PC-9 (cell line): ENCODE measurements at regions not wholly inside any gene's neighbourhood (a gene's known extent, or its start where the extent isn't known, plus 50 kb on each side); places are given as distances from the start of the nearest gene placed in this dataset.

Experiments
- BruUV-seq: library from RNA; stranded (reverse); fragments of 400-500 nt; replicated peaks from 2 replicates; lab custom pipeline; 2021; lab: Mats Ljungman, UMichigan
- CTCF ChIA-PET: fragments of 300-600 bp; sonication (Branson Sonifier 250); formaldehyde crosslinking; loops from one replicate; lab custom pipeline; 2022; ENCODE audit warnings: antibody characterized with exemption; lab: Charles Lee
- POLR2A ChIA-PET: fragments of 300-600 bp; sonication (Branson Sonifier 250); formaldehyde crosslinking; loops from one replicate; lab custom pipeline; 2022; ENCODE audit warnings: antibody characterized with exemption; ENCODE audit not compliant: unreplicated experiment; lab: Charles Lee
- DNase-seq, 2 experiments: peaks; one replicate each; pipeline versions ENCODE4 v3.0.0 to v3.0.0-alpha.2; 2015 to 2022; ENCODE audit warnings: mixed read lengths in 1 of 2
- H2AFZ ChIP-seq: fragments of 200-600 bp; sonication (generic); 2 replicates; pipeline ENCODE4 v1.8.1; 2017; ENCODE audit warnings: antibody characterized with exemption
- H3F3A ChIP-seq: fragments of 200-600 bp; sonication (generic); 2 replicates; pipeline ENCODE4 v1.8.1; 2017; ENCODE audit warnings: antibody characterized with exemption, mild to moderate bottlenecking, low read depth; ENCODE audit not compliant: insufficient read depth
- H3K27ac ChIP-seq: fragments of 200-600 bp; sonication (generic); 2 replicates; pipeline ENCODE4 v1.6.1; 2016; ENCODE audit warnings: mixed run types
- H3K27me3 ChIP-seq: fragments of 200-600 bp; sonication (generic); 2 replicates; pipeline ENCODE4 v1.6.1; 2016; ENCODE audit warnings: low read depth, mixed run types; ENCODE audit not compliant: insufficient read depth
- H3K36me3 ChIP-seq: fragments of 200-600 bp; sonication (generic); 2 replicates; pipeline ENCODE4 v1.6.1; 2016; ENCODE audit warnings: low read depth, mixed run types
- H3K4me1 ChIP-seq: fragments of 200-600 bp; sonication (generic); replicated peaks from 2 replicates; pipeline ENCODE4 v1.6.1; 2016; ENCODE audit warnings: mixed run types; ENCODE audit not compliant: insufficient read depth
- H3K4me2 ChIP-seq: fragments of 200-600 bp; sonication (generic); 2 replicates; pipeline ENCODE4 v1.6.1; 2017; ENCODE audit warnings: mixed run types
- H3K4me3 ChIP-seq: fragments of 200-600 bp; sonication (generic); 2 replicates; pipeline ENCODE4 v1.6.1; 2016; ENCODE audit warnings: mixed run types
- H3K79me2 ChIP-seq: fragments of 200-600 bp; sonication (generic); 2 replicates; pipeline ENCODE4 v1.6.1; 2017; ENCODE audit warnings: low read depth, mixed run types
- H3K9me2 ChIP-seq: fragments of 200-600 bp; sonication (generic); 2 replicates; pipeline ENCODE4 v1.8.1; 2017; ENCODE audit warnings: mild to moderate bottlenecking; ENCODE audit not compliant: insufficient read depth
- H3K9me3 ChIP-seq: fragments of 200-600 bp; sonication (generic); 2 replicates; pipeline ENCODE4 v1.8.1; 2016; ENCODE audit warnings: low read depth; ENCODE audit not compliant: insufficient read depth
- H4K20me1 ChIP-seq: fragments of 200-600 bp; sonication (generic); 2 replicates; pipeline ENCODE4 v1.8.1; 2017; ENCODE audit not compliant: insufficient read depth
- CTCF ChIP-seq: fragments of 200-600 bp; sonication (generic); conservative IDR thresholded peaks from 2 replicates; pipeline ENCODE4 v1.6.1; 2017; ENCODE audit warnings: mixed run types, antibody characterized with exemption, mild to moderate bottlenecking, moderate library complexity
- EZH2 ChIP-seq: fragments of 200-600 bp; sonication (generic); IDR thresholded peaks from 2 replicates; pipeline ENCODE4 v1.8.0; 2017; ENCODE audit warnings: antibody characterized with exemption, low read depth
- intact Hi-C: fragments of 100-400 bp; cut with micrococcal nuclease; formaldehyde crosslinking; loops from one replicate; pipeline ENCODE4 v1.10.0; 2022; ENCODE audit not compliant: unreplicated experiment

GRCh38 chr6:54473328-54473727 lies 165.1 kb downstream of the TINAG start:
- DNase-seq = peak; percentile 43 to 54
- Histone ChIP-seq H3K4me1 (peaks cover 20% of the 10 kb centered on the region), H3K9me2 (no peaks in the 10 kb centered on the region), H3K4me3 (peak overlapping the region; percentile 10; the same call in 1 of the 2 replicates), H3F3A (0 out of 2 replicates have a peak, but pooled peaks cover 7% of the 10 kb centered on the region), H3K36me3 (no peaks in the 10 kb centered on the region), H3K9me3 (peaks cover under 1% of the 10 kb centered on the region; the same call in 1 of the 2 replicates), H2AFZ (peak overlapping the region; percentile 65), H3K79me2 (no peaks in the 10 kb centered on the region), H3K27ac (peak overlapping the region; percentile 62), H4K20me1 (no peaks in the 10 kb centered on the region), H3K4me2 (peak overlapping the region; percentile 48), H3K27me3 (no peaks in the 10 kb centered on the region)
- ChIA-PET CTCF (interaction anchor here (0.7 kb wide), 1 partner anchor 10 kb away, joined by 5 read pairs; no protein-coding TSS in a partner anchor), POLR2A (no interaction called here)
- intact Hi-C loops = no loop called here
- TF ChIP-seq EZH2 = no peak
- no peak for TF ChIP-seq CTCF
- no TSS peak for BruUV-seq

DNA sequence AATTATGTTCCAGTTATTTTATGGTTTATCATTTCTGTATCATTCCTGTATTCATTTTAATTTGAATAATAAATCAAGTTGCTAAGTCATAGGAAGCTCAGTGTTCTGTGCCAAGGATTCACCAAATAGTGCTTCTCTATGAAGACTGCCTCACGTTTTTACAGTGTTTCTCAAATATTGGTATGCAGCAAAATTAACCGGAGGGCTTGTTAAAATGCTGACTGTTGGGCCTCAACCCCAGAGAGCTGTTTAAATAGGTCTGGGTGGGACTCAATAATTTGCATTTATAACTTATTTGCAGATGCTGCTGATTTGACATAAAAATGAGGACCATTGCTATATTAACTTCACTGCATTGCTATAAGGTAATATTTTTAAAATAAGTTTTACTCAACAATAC lies 166.7 kb downstream of the TINAG start:
- ChIA-PET CTCF (no interaction called here), POLR2A (interaction anchor here (0.6 kb wide), 1 partner anchor 655 kb away, joined by 4 read pairs; no protein-coding TSS in a partner anchor)
- no peak overlapping the region for H2AFZ ChIP-seq
- no peaks in the 10 kb centered on the region for H3K79me2 ChIP-seq
- H3K4me2 ChIP-seq = no peak overlapping the region
- H3K36me3 ChIP-seq = no peaks in the 10 kb centered on the region
- H3K9me3 ChIP-seq = no peaks in the 10 kb centered on the region
- H3K27me3 ChIP-seq = no peaks in the 10 kb centered on the region
- H3K9me2 ChIP-seq = no peaks in the 10 kb centered on the region
- DNase-seq = no peak
- H3K4me1 ChIP-seq = peaks cover 20% of the 10 kb centered on the region
- no peak overlapping the region for H3K4me3 ChIP-seq
- intact Hi-C loops = no loop called here
- H3K27ac ChIP-seq = no peak overlapping the region
- BruUV-seq = no TSS peak
- H3F3A ChIP-seq = 0 out of 2 replicates have a peak, but pooled peaks cover 7% of the 10 kb centered on the region
- no peaks in the 10 kb centered on the region for H4K20me1 ChIP-seq
- no peak for TF ChIP-seq CTCF
- TF ChIP-seq EZH2 = no peak

DNA sequence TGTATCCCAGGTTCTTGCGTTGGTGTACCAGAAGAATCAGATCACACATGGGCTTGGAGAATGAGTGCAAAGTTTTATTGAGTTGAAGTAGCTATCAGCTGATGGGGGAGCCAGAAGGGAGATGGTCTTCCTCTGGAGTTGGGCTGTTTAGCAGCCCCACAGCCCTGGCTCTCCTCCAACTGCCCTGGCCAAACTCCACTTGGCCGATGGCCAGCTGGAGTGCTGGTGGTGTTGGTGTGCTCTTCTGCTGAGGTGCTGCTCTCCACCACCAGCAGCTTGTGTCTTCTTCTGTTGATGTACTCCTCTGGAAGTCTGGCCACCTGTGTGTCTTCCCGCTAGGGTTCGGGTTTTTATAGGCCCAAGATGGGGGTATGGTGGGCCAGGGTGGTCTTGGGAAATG lies 172.8 kb downstream of the TINAG start:
- H3K36me3 ChIP-seq = no peaks in the 10 kb centered on the region
- no peak for DNase-seq
- no TSS peak for BruUV-seq
- CTCF ChIA-PET = no interaction called here
- no peaks in the 10 kb centered on the region for H3K79me2 ChIP-seq
- no peaks in the 10 kb centered on the region for H3K9me2 ChIP-seq
- H3K27ac ChIP-seq = no peak overlapping the region
- intact Hi-C loops = no loop called here
- no peaks in the 10 kb centered on the region for H4K20me1 ChIP-seq
- H3K9me3 ChIP-seq = no peaks in the 10 kb centered on the region
- H3K4me2 ChIP-seq = no peak overlapping the region
- TF ChIP-seq EZH2 (no peak), CTCF (no peak)
- no peaks in the 10 kb centered on the region for H3F3A ChIP-seq
- H2AFZ ChIP-seq = no peak overlapping the region
- POLR2A ChIA-PET = interaction anchor here (0.6 kb wide), 2 partner anchors 40 to 96 kb away, joined by 6 to 7 read pairs; no protein-coding TSS in a partner anchor
- H3K4me3 ChIP-seq = no peak overlapping the region
- H3K27me3 ChIP-seq = no peaks in the 10 kb centered on the region
- no peaks in the 10 kb centered on the region for H3K4me1 ChIP-seq
